GM23338 (cell line): ENCODE measurements at regions not wholly inside any gene's neighbourhood (a gene's known extent, or its start where the extent isn't known, plus 50 kb on each side); places are given as distances from the start of the nearest gene placed in this dataset.

Source experiments
- ATAC-seq: fragments of 200-7000 bp; cut with Tn5 transposase; 3 replicates; pipeline ENCODE4 v1.9.1; 2020
- DNase-seq: peaks from one replicate; pipeline ENCODE4 v3.0.0-alpha.2; 2015; ENCODE audit warnings: low spot score
- H2AFZ ChIP-seq: fragments of 200-600 bp; sonication (generic); 2 replicates; pipeline ENCODE4 v1.8.0; 2016; ENCODE audit warnings: antibody characterized with exemption, mild to moderate bottlenecking, moderate library complexity
- H3F3A ChIP-seq: fragments of 200-600 bp; sonication (generic); replicated peaks from 2 replicates; pipeline ENCODE4 v1.8.0; 2017; ENCODE audit warnings: antibody characterized with exemption, mixed run types, low read depth
- H3K27ac ChIP-seq: fragments of 200-600 bp; sonication (generic); 2 replicates; pipeline ENCODE4 v1.6.1; 2016; ENCODE audit warnings: low read depth
- H3K27me3 ChIP-seq: fragments of 200-600 bp; sonication (generic); 2 replicates; pipeline ENCODE4 v1.8.0; 2016; ENCODE audit warnings: mild to moderate bottlenecking, mixed run types, moderate library complexity; ENCODE audit not compliant: insufficient read depth
- H3K36me3 ChIP-seq: fragments of 200-600 bp; sonication (generic); 2 replicates; pipeline ENCODE4 v1.8.0; 2016; ENCODE audit warnings: mild to moderate bottlenecking; ENCODE audit not compliant: insufficient read depth
- H3K4me1 ChIP-seq: fragments of 200-600 bp; sonication (generic); 2 replicates; pipeline ENCODE4 v1.8.0; 2016; ENCODE audit warnings: mild to moderate bottlenecking, moderate library complexity; ENCODE audit not compliant: insufficient read depth
- H3K4me2 ChIP-seq: fragments of 200-600 bp; sonication (generic); 2 replicates; pipeline ENCODE4 v1.7.1; 2017; ENCODE audit warnings: mixed run types
- H3K4me3 ChIP-seq: fragments of 200-600 bp; sonication (generic); 2 replicates; pipeline ENCODE4 v1.6.1; 2016; ENCODE audit warnings: mixed run types
- H3K79me2 ChIP-seq: fragments of 200-600 bp; sonication (generic); replicated peaks from 2 replicates; pipeline ENCODE4 v1.8.0; 2017; ENCODE audit warnings: mild to moderate bottlenecking; ENCODE audit not compliant: insufficient read depth
- H3K9me2 ChIP-seq: fragments of 200-600 bp; sonication (generic); 2 replicates; pipeline ENCODE4 v1.8.0; 2017; ENCODE audit not compliant: insufficient read depth
- H4K20me1 ChIP-seq: fragments of 200-600 bp; sonication (generic); replicated peaks from 2 replicates; pipeline ENCODE4 v1.8.0; 2017; ENCODE audit warnings: mild to moderate bottlenecking; ENCODE audit not compliant: insufficient read depth
- H3K27ac Mint-ChIP-seq: 2 replicates; pipeline ENCODE4 v1.8.0; 2020; ENCODE audit warnings: inconsistent platforms, mild to moderate bottlenecking, moderate library complexity, mixed read lengths
- H3K27me3 Mint-ChIP-seq: 3 replicates; pipeline ENCODE4 v1.8.0; 2022; ENCODE audit warnings: low read depth, mild to moderate bottlenecking, moderate library complexity, mixed read lengths, inconsistent platforms; ENCODE audit not compliant: insufficient read depth, poor library complexity
- H3K36me3 Mint-ChIP-seq: 3 replicates; pipeline ENCODE4 v1.8.0; 2021; ENCODE audit warnings: low read depth, mild to moderate bottlenecking, inconsistent platforms, moderate library complexity, mixed read lengths
- H3K4me1 Mint-ChIP-seq: 3 replicates; pipeline ENCODE4 v1.8.0; 2020; ENCODE audit warnings: mild to moderate bottlenecking, inconsistent platforms, mixed read lengths
- H3K4me3 Mint-ChIP-seq: 3 replicates; pipeline ENCODE4 v1.8.0; 2021; ENCODE audit warnings: moderate library complexity, mild to moderate bottlenecking, inconsistent platforms, mixed read lengths
- H3K9me3 Mint-ChIP-seq: 3 replicates; pipeline ENCODE4 v1.8.0; 2020; ENCODE audit warnings: moderate library complexity, mild to moderate bottlenecking, inconsistent platforms, mixed read lengths
- CREB1 ChIP-seq: fragments of 250-450 bp; sonication (Bioruptor Pico); IDR thresholded peaks from 2 replicates; pipeline ENCODE4 v1.5.0; 2020; ENCODE audit warnings: low read depth, mild to moderate bottlenecking, moderate library complexity
- EZH2 ChIP-seq: fragments of 200-600 bp; sonication (generic); IDR thresholded peaks from one replicate; pipeline ENCODE4 v1.8.0; 2017; ENCODE audit warnings: antibody characterized with exemption, mild to moderate bottlenecking, low read depth; ENCODE audit not compliant: unreplicated experiment
- EZH2phosphoT487 ChIP-seq: fragments of 200-600 bp; sonication (generic); IDR thresholded peaks from one replicate; pipeline ENCODE4 v1.8.1; 2018; ENCODE audit warnings: antibody characterized with exemption; ENCODE audit not compliant: unreplicated experiment
- JUNB ChIP-seq: IDR thresholded peaks from one replicate; pipeline ENCODE4 v1.6.1; 2016; ENCODE audit warnings: antibody characterized with exemption; ENCODE audit not compliant: unreplicated experiment
- NANOG ChIP-seq: IDR thresholded peaks from 2 replicates; pipeline ENCODE4 v1.6.1; 2016; ENCODE audit warnings: antibody characterized with exemption, borderline replicate concordance
- POLR2AphosphoS5 ChIP-seq: IDR thresholded peaks from 2 replicates; pipeline ENCODE4 v1.6.1; 2016; ENCODE audit warnings: antibody characterized with exemption, low read depth
- STAT1 ChIP-seq: IDR thresholded peaks from one replicate; pipeline ENCODE4 v1.6.1; 2016; ENCODE audit warnings: antibody characterized with exemption; ENCODE audit not compliant: unreplicated experiment
- ZNF114 ChIP-seq: fragments of 250-450 bp; sonication (Bioruptor Pico); IDR thresholded peaks from 2 replicates; pipeline ENCODE4 v1.5.0; 2020; ENCODE audit warnings: mild to moderate bottlenecking, moderate library complexity
- ZNF331 ChIP-seq: fragments of 250-450 bp; sonication (Bioruptor Pico); IDR thresholded peaks from 2 replicates; pipeline ENCODE4 v1.5.0; 2020; ENCODE audit warnings: low read depth, mild to moderate bottlenecking, moderate library complexity
- TF ChIP-seq, protein P1 (sequence below): IDR thresholded peaks from one replicate; pipeline ENCODE4 v1.6.1; 2018; ENCODE audit warnings: antibody characterized with exemption; ENCODE audit not compliant: unreplicated experiment
- TF ChIP-seq, protein P2 (sequence below): fragments of 250-450 bp; sonication (Bioruptor Pico); IDR thresholded peaks from 2 replicates; pipeline ENCODE4 v1.5.0; 2020; ENCODE audit warnings: mild to moderate bottlenecking, moderate library complexity
- TF ChIP-seq, protein P3 (sequence below): IDR thresholded peaks from 2 replicates; pipeline ENCODE4 v1.6.1; 2016; ENCODE audit warnings: antibody characterized with exemption
- TF ChIP-seq, protein P4 (sequence below), 2 experiments: fragments of 200-600 bp in 1 of 2; sonication (generic) in 1 of 2; conservative IDR thresholded peaks; 2 replicates each; pipeline versions ENCODE4 v1.5.1 to v1.6.1; 2016 to 2017; ENCODE audit warnings: antibody characterized with exemption in 2 of 2, low read depth in 2 of 2, mild to moderate bottlenecking in 2 of 2, moderate library complexity in 1 of 2

DNA sequence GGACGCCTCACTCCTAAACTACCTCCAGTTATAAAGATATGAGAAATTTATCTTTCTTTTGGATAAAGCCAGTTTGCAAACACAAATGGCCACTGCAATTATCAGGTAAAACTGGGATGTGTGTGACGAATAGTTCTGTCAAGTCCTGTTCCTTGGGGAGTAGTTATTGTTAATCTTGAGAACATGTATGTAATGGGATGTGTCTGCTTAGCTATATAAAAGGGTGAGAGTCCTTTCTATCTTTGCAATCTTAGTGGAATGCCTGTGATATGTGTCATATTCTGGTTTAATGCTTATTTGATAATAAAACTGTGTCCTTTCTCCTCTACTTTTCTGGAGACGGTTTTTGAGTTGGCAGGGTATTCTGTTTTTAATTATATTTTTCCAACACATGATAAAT is 56.1 kb upstream of the PKP2 start:
- Histone ChIP-seq H3K36me3 (peaks cover 5% of the 10 kb centered on the region; the same call in 1 of the 2 replicates), H4K20me1 (no peaks in the 10 kb centered on the region), H3K4me1 (no peaks in the 10 kb centered on the region), H3K4me3 (no peak overlapping the region), H2AFZ (no peak overlapping the region), H3K27ac (no peak overlapping the region), H3K4me2 (no peak overlapping the region), H3F3A (no peaks in the 10 kb centered on the region), H3K79me2 (no peaks in the 10 kb centered on the region), H3K9me2 (no peaks in the 10 kb centered on the region), H3K27me3 (no peaks in the 10 kb centered on the region)
- Mint-ChIP-seq H3K27me3 (no peaks in the 10 kb centered on the region), H3K4me1 (no peaks in the 10 kb centered on the region), H3K4me3 (no peak overlapping the region), H3K9me3 (peaks cover 30% of the 10 kb centered on the region), H3K27ac (no peak overlapping the region), H3K36me3 (peaks cover 12% of the 10 kb centered on the region; the same call in 2 of the 3 replicates)
- TF ChIP-seq ZNF114 (CRISPR knock-in tag) = no peak
- no peak for TF ChIP-seq CREB1
- TF ChIP-seq EZH2 = no peak
- TF ChIP-seq EZH2phosphoT487 = no peak
- no peak for TF ChIP-seq JUNB
- TF ChIP-seq, protein P1, sequence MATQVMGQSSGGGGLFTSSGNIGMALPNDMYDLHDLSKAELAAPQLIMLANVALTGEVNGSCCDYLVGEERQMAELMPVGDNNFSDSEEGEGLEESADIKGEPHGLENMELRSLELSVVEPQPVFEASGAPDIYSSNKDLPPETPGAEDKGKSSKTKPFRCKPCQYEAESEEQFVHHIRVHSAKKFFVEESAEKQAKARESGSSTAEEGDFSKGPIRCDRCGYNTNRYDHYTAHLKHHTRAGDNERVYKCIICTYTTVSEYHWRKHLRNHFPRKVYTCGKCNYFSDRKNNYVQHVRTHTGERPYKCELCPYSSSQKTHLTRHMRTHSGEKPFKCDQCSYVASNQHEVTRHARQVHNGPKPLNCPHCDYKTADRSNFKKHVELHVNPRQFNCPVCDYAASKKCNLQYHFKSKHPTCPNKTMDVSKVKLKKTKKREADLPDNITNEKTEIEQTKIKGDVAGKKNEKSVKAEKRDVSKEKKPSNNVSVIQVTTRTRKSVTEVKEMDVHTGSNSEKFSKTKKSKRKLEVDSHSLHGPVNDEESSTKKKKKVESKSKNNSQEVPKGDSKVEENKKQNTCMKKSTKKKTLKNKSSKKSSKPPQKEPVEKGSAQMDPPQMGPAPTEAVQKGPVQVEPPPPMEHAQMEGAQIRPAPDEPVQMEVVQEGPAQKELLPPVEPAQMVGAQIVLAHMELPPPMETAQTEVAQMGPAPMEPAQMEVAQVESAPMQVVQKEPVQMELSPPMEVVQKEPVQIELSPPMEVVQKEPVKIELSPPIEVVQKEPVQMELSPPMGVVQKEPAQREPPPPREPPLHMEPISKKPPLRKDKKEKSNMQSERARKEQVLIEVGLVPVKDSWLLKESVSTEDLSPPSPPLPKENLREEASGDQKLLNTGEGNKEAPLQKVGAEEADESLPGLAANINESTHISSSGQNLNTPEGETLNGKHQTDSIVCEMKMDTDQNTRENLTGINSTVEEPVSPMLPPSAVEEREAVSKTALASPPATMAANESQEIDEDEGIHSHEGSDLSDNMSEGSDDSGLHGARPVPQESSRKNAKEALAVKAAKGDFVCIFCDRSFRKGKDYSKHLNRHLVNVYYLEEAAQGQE = no peak
- no peak for TF ChIP-seq STAT1
- TF ChIP-seq, protein P2, sequence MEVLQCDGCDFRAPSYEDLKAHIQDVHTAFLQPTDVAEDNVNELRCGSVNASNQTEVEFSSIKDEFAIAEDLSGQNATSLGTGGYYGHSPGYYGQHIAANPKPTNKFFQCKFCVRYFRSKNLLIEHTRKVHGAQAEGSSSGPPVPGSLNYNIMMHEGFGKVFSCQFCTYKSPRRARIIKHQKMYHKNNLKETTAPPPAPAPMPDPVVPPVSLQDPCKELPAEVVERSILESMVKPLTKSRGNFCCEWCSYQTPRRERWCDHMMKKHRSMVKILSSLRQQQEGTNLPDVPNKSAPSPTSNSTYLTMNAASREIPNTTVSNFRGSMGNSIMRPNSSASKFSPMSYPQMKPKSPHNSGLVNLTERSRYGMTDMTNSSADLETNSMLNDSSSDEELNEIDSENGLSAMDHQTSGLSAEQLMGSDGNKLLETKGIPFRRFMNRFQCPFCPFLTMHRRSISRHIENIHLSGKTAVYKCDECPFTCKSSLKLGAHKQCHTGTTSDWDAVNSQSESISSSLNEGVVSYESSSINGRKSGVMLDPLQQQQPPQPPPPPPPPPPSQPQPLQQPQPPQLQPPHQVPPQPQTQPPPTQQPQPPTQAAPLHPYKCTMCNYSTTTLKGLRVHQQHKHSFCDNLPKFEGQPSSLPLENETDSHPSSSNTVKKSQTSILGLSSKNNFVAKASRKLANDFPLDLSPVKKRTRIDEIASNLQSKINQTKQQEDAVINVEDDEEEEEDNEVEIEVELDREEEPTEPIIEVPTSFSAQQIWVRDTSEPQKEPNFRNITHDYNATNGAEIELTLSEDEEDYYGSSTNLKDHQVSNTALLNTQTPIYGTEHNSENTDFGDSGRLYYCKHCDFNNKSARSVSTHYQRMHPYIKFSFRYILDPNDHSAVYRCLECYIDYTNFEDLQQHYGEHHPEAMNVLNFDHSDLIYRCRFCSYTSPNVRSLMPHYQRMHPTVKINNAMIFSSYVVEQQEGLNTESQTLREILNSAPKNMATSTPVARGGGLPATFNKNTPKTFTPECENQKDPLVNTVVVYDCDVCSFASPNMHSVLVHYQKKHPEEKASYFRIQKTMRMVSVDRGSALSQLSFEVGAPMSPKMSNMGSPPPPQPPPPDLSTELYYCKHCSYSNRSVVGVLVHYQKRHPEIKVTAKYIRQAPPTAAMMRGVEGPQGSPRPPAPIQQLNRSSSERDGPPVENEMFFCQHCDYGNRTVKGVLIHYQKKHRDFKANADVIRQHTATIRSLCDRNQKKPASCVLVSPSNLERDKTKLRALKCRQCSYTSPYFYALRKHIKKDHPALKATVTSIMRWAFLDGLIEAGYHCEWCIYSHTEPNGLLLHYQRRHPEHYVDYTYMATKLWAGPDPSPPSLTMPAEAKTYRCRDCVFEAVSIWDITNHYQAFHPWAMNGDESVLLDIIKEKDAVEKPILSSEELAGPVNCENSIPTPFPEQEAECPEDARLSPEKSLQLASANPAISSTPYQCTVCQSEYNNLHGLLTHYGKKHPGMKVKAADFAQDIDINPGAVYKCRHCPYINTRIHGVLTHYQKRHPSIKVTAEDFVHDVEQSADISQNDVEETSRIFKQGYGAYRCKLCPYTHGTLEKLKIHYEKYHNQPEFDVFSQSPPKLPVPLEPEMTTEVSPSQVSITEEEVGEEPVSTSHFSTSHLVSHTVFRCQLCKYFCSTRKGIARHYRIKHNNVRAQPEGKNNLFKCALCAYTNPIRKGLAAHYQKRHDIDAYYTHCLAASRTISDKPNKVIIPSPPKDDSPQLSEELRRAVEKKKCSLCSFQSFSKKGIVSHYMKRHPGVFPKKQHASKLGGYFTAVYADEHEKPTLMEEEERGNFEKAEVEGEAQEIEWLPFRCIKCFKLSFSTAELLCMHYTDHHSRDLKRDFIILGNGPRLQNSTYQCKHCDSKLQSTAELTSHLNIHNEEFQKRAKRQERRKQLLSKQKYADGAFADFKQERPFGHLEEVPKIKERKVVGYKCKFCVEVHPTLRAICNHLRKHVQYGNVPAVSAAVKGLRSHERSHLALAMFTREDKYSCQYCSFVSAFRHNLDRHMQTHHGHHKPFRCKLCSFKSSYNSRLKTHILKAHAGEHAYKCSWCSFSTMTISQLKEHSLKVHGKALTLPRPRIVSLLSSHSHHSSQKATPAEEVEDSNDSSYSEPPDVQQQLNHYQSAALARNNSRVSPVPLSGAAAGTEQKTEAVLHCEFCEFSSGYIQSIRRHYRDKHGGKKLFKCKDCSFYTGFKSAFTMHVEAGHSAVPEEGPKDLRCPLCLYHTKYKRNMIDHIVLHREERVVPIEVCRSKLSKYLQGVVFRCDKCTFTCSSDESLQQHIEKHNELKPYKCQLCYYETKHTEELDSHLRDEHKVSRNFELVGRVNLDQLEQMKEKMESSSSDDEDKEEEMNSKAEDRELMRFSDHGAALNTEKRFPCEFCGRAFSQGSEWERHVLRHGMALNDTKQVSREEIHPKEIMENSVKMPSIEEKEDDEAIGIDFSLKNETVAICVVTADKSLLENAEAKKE = no peak
- no peak for TF ChIP-seq POLR2AphosphoS5
- TF ChIP-seq ZNF331 (CRISPR knock-in tag) = no peak
- TF ChIP-seq, protein P3, sequence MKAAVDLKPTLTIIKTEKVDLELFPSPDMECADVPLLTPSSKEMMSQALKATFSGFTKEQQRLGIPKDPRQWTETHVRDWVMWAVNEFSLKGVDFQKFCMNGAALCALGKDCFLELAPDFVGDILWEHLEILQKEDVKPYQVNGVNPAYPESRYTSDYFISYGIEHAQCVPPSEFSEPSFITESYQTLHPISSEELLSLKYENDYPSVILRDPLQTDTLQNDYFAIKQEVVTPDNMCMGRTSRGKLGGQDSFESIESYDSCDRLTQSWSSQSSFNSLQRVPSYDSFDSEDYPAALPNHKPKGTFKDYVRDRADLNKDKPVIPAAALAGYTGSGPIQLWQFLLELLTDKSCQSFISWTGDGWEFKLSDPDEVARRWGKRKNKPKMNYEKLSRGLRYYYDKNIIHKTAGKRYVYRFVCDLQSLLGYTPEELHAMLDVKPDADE = no peak
- TF ChIP-seq NANOG = no peak
- TF ChIP-seq, protein P4, sequence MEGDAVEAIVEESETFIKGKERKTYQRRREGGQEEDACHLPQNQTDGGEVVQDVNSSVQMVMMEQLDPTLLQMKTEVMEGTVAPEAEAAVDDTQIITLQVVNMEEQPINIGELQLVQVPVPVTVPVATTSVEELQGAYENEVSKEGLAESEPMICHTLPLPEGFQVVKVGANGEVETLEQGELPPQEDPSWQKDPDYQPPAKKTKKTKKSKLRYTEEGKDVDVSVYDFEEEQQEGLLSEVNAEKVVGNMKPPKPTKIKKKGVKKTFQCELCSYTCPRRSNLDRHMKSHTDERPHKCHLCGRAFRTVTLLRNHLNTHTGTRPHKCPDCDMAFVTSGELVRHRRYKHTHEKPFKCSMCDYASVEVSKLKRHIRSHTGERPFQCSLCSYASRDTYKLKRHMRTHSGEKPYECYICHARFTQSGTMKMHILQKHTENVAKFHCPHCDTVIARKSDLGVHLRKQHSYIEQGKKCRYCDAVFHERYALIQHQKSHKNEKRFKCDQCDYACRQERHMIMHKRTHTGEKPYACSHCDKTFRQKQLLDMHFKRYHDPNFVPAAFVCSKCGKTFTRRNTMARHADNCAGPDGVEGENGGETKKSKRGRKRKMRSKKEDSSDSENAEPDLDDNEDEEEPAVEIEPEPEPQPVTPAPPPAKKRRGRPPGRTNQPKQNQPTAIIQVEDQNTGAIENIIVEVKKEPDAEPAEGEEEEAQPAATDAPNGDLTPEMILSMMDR (conservative IDR thresholded peaks at IDR 0.05; ENCODE audit: low read depth in 2 of 2) = no peak
- DNase-seq (no peak), ATAC-seq (no peak)
